ENCODE measurements at regions not wholly inside any gene's neighbourhood (a gene's known extent, or its start where the extent isn't known, plus 50 kb on each side); places are given as distances from the start of the nearest gene placed in this dataset.

DNA sequence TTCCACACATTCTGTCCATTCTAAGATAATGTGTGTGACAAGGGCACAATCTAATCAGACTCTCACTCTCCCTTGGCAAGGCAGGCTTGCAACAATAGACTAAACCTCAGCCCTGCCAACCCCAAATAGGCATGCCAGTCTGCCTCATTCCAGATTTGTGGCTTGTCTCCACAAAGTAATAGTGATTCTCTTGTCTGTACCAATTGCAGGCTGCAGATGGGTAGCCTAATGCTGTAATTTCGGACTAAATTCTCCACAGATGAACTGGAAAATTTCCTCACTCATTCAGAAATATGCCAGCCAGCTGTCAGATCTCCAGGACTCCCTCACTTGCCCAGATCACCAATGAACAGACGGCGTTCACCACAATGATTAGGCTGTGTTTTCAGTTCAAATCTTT is 413.6 kb downstream of the ELAVL2 start:
- TF ChIP-seq, protein P1, sequence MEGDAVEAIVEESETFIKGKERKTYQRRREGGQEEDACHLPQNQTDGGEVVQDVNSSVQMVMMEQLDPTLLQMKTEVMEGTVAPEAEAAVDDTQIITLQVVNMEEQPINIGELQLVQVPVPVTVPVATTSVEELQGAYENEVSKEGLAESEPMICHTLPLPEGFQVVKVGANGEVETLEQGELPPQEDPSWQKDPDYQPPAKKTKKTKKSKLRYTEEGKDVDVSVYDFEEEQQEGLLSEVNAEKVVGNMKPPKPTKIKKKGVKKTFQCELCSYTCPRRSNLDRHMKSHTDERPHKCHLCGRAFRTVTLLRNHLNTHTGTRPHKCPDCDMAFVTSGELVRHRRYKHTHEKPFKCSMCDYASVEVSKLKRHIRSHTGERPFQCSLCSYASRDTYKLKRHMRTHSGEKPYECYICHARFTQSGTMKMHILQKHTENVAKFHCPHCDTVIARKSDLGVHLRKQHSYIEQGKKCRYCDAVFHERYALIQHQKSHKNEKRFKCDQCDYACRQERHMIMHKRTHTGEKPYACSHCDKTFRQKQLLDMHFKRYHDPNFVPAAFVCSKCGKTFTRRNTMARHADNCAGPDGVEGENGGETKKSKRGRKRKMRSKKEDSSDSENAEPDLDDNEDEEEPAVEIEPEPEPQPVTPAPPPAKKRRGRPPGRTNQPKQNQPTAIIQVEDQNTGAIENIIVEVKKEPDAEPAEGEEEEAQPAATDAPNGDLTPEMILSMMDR (IDR thresholded peaks at IDR 0.05; ENCODE audit: insufficient read depth, low read length, poor library complexity, severe bottlenecking): no peak
- TF ChIP-seq EZH2phosphoT487 (conservative IDR thresholded peaks at IDR 0.05; ENCODE audit: low read length): no peak

All from SU-DHL-6 (cell line).